ENCODE measurements at regions not wholly inside any gene's neighbourhood (a gene's known extent, or its start where the extent isn't known, plus 50 kb on each side); places are given as distances from the start of the nearest gene placed in this dataset.
"Not testable (repeated sequence)": the region's sequence is repeated elsewhere in the genome, so short reads cannot be mapped to it uniquely, and the experiment has no call there.

GRCh38 chr1:106304106-106304505 is 752.4 kb upstream of the PRMT6 start:
- DNase-seq: no peak

GRCh38 chr1:106319612-106320011 is 736.9 kb upstream of the PRMT6 start:
- DNase-seq: no peak

GRCh38 chr1:106325600-106325999 is 730.9 kb upstream of the PRMT6 start:
- DNase-seq: no peak

GRCh38 chr1:106344494-106344893 is 712.0 kb upstream of the PRMT6 start:
- DNase-seq: no peak

- no peak for DNase-seq
Measured at GRCh38 chr1:106360252-106360651, 696.2 kb upstream of the PRMT6 start.

GRCh38 chr1:106366627-106367319 is 689.7 kb upstream of the PRMT6 start:
- DNase-seq: no peak

- no peak for DNase-seq
Measured at GRCh38 chr1:106378261-106378660, 678.2 kb upstream of the PRMT6 start.

- no peak for DNase-seq
Measured at GRCh38 chr1:106380772-106381171, 675.7 kb upstream of the PRMT6 start.

GRCh38 chr1:106389160-106389559 is 667.3 kb upstream of the PRMT6 start:
- not testable (repeated sequence) for DNase-seq

- DNase-seq: no peak
Measured at GRCh38 chr1:106393046-106393445, 663.4 kb upstream of the PRMT6 start.

GRCh38 chr1:106396020-106396419 is 660.5 kb upstream of the PRMT6 start:
- DNase-seq: no peak

GRCh38 chr1:106398391-106398790 is 658.1 kb upstream of the PRMT6 start:
- DNase-seq: no peak

GRCh38 chr1:106406114-106406513 is 650.4 kb upstream of the PRMT6 start:
- no peak for DNase-seq

GRCh38 chr1:106412321-106412720 is 644.2 kb upstream of the PRMT6 start:
- DNase-seq: not testable (repeated sequence)

GRCh38 chr1:106435269-106435668 is 621.2 kb upstream of the PRMT6 start:
- no peak for DNase-seq

GRCh38 chr1:106439475-106439874 is 617.0 kb upstream of the PRMT6 start:
- no peak for DNase-seq

- no peak for DNase-seq
Measured at GRCh38 chr1:106447466-106447865, 609.0 kb upstream of the PRMT6 start.

GRCh38 chr1:106456832-106457231 is 599.6 kb upstream of the PRMT6 start:
- DNase-seq: no peak

GRCh38 chr1:106457368-106457767 is 599.1 kb upstream of the PRMT6 start:
- no peak for DNase-seq

- no peak for DNase-seq
Measured at GRCh38 chr1:106458866-106459265, 597.6 kb upstream of the PRMT6 start.

- DNase-seq: no peak
Measured at GRCh38 chr1:106459418-106459817, 597.1 kb upstream of the PRMT6 start.

- no peak for DNase-seq
Measured at GRCh38 chr1:106465666-106466065, 590.8 kb upstream of the PRMT6 start.

- no peak for DNase-seq
Measured at GRCh38 chr1:106480629-106481028, 575.8 kb upstream of the PRMT6 start.

GRCh38 chr1:106492880-106493279 is 563.6 kb upstream of the PRMT6 start:
- no peak for DNase-seq

GRCh38 chr1:106494646-106495045 is 561.8 kb upstream of the PRMT6 start:
- no peak for DNase-seq
